HepG2 (cell line): ENCODE measurements at regions not wholly inside any gene's neighbourhood (a gene's known extent, or its start where the extent isn't known, plus 50 kb on each side); places are given as distances from the start of the nearest gene placed in this dataset.
A peak's percentile ranks its signal among the peaks of the same experiment; 100 is the strongest.

Source experiments
- ATAC-seq: fragments of 200-7000 bp; cut with Tn5 transposase; 3 replicates; pipeline ENCODE4 v1.9.1; 2020; ENCODE audit warnings: mild to moderate bottlenecking, moderate library complexity
- BruUV-seq: library from RNA; stranded (reverse); fragments of 400-500 nt; replicated peaks from 2 replicates; lab custom pipeline; 2021; lab: Mats Ljungman, UMichigan
- CTCF ChIA-PET: fragments of 300-600 bp; formaldehyde crosslinking; extraction: SDS; loops from one replicate; lab custom pipeline; 2021; ENCODE audit warnings: low total read pairs, inconsistent platforms, low intra/inter-chr PET ratio; lab: Yijun Ruan, JAX
- POLR2A ChIA-PET: fragments of 350-600 bp; sonication (Branson Sonifier 250); formaldehyde crosslinking; loops from one replicate; lab custom pipeline; 2020; ENCODE audit warnings: antibody characterized with exemption, inconsistent platforms; lab: Yijun Ruan, JAX
- DNase-seq: peaks from one replicate; pipeline ENCODE4 v3.0.0-alpha.2; 2015; ENCODE audit warnings: low spot score
- FAIRE-seq: peaks from 3 replicates; lab custom pipeline; 2011; peaks lifted over from hg19 to GRCh38; lab: Jason Lieb, UNC
- H2AFZ ChIP-seq: one replicate; pipeline ENCODE4 v1.6.1; 2011; ENCODE audit warnings: low read length, inconsistent platforms
- H3K27ac ChIP-seq: fragments of 300-600 bp; 3 replicates; pipeline ENCODE4 v1.8.0; 2011; ENCODE audit warnings: mixed run types, mild to moderate bottlenecking, mixed read lengths, low read length, inconsistent platforms; ENCODE audit not compliant: insufficient read depth; ENCODE audit errors: extremely low read length
- H3K27me3 ChIP-seq, 2 experiments: fragments of 200-600 bp in 1 of 2; 2 replicates in 1 of 2; 3 replicates in 1 of 2; pipeline versions ENCODE4 v1.6.0 to v1.8.0; 2011; ENCODE audit warnings: low read length in 2 of 2, mild to moderate bottlenecking in 2 of 2, moderate library complexity in 2 of 2, inconsistent platforms in 1 of 2; ENCODE audit not compliant: insufficient read depth in 2 of 2, control insufficient read depth in 1 of 2
- H3K36me3 ChIP-seq, 2 experiments: fragments of 200-600 bp in 1 of 2; replicated peaks in 1 of 2; 2 replicates in 1 of 2; 3 replicates in 1 of 2; pipeline versions ENCODE4 v1.5.1 to v1.8.0; 2011; ENCODE audit warnings: low read length in 2 of 2, inconsistent platforms in 1 of 2; ENCODE audit not compliant: insufficient read depth in 2 of 2, control insufficient read depth in 1 of 2
- H3K4me1 ChIP-seq: 2 replicates; pipeline ENCODE4 v1.5.1; 2012; ENCODE audit warnings: low read length, inconsistent platforms; ENCODE audit not compliant: insufficient read depth
- H3K4me2 ChIP-seq: 2 replicates; pipeline ENCODE4 v1.6.0; 2011; ENCODE audit warnings: low read depth, low read length, inconsistent platforms
- H3K4me3 ChIP-seq, 3 experiments: fragments of 200-600 bp in 1 of 3; sonication (generic), shearing (Covaris generic) in 1 of 3; replicated peaks in 1 of 3; 2 replicates each; pipeline ENCODE4 v1.5.1; 2011 to 2016; ENCODE audit warnings: low read length in 3 of 3, inconsistent platforms in 2 of 3, low read depth in 2 of 3, mild to moderate bottlenecking in 2 of 3, control low read depth in 1 of 3, mixed read lengths in 1 of 3; ENCODE audit not compliant: insufficient read depth in 1 of 3
- H3K79me2 ChIP-seq: one replicate; pipeline ENCODE4 v1.6.1; 2011; ENCODE audit warnings: low read length, inconsistent platforms; ENCODE audit not compliant: insufficient read depth
- H3K9ac ChIP-seq: 2 replicates; pipeline ENCODE4 v1.6.0; 2011; ENCODE audit warnings: mild to moderate bottlenecking, low read depth, low read length, inconsistent platforms; ENCODE audit not compliant: insufficient read depth
- H3K9me3 ChIP-seq: 2 replicates; pipeline ENCODE4 v1.5.1; 2012; ENCODE audit warnings: mild to moderate bottlenecking, low read length
- H4K20me1 ChIP-seq: 2 replicates; pipeline ENCODE4 v1.6.0; 2011; ENCODE audit warnings: inconsistent platforms, mild to moderate bottlenecking, low read length, moderate library complexity; ENCODE audit not compliant: insufficient read depth
- SMC3 ChIP-seq: IDR thresholded peaks from 2 replicates; pipeline ENCODE4 v1.6.1; 2011; ENCODE audit warnings: low read length, improper control_type of control experiment
- STAG1 ChIP-seq: sonication (generic); formaldehyde crosslinking; IDR thresholded peaks from 2 replicates; pipeline ENCODE4 v1.4.0; 2020; ENCODE audit warnings: missing genetic modification reagents
- ZFP1 ChIP-seq: IDR thresholded peaks from 2 replicates; pipeline ENCODE4 v1.6.1; 2016
- ZNF580 ChIP-seq: IDR thresholded peaks from 2 replicates; pipeline ENCODE4 v1.6.1; 2016; ENCODE audit warnings: low read depth, borderline replicate concordance
- WGBS: methylation state at CpG from one replicate; pipeline ENCODE4 v1.1.6; 2017; ENCODE audit warnings: low lambda C conversion rate; 5-methylcytosine and 5-hydroxymethylcytosine counted together
- in situ Hi-C: cut with HindIII; loops from 2 replicates; pipeline ENCODE4 v1.10.0; 2017; ENCODE audit warnings: low pct_unique_long_range_greater_than_20kb; ENCODE audit not compliant: extremely low pct_ligation_motif_present
- intact Hi-C: fragments of 100-400 bp; cut with micrococcal nuclease; formaldehyde crosslinking; loops from one replicate; pipeline ENCODE4 v1.10.0; 2022; ENCODE audit not compliant: unreplicated experiment
- TF ChIP-seq, protein P1 (sequence below): sonication (generic); formaldehyde crosslinking; IDR thresholded peaks from 2 replicates; pipeline ENCODE4 v1.4.0; 2020; ENCODE audit warnings: missing genetic modification reagents
- TF ChIP-seq, protein P2 (sequence below): sonication (generic); formaldehyde crosslinking; IDR thresholded peaks from 2 replicates; pipeline ENCODE4 v1.5.0; 2020; ENCODE audit warnings: mild to moderate bottlenecking, missing genetic modification reagents, moderate library complexity

DNA sequence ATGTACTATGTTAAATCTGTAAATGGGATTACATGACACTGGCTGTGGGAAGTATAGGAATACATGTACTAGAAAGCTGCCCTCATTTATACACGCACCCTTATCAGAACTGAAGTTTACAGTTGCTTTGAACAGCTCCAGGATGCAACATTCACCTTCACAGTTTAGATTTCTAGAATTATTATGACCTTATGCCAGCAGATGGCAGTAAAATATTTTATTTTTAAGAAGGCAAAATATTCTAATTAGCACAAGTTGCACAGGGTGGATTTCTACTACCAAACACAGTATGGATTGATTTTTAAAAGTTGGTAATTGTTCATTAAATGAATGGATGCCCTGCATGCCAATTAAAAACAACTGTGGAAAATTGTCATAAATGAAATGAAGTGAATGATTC, 670.4 kb downstream of the KCNJ3 start:
- FAIRE-seq (no peak), ATAC-seq (peak; percentile 44; the same call in 2 of the 3 replicates), DNase-seq (peak; percentile 12)
- BruUV-seq = no TSS peak
- no peaks in the 10 kb centered on the region for H3K79me2 ChIP-seq
- in situ Hi-C loops = no loop called here
- H4K20me1 ChIP-seq = no peaks in the 10 kb centered on the region
- no peak overlapping the region for H3K4me2 ChIP-seq
- intact Hi-C loops = loop anchor here (1.0 to 2.0 kb wide), 5 partner anchors 448 to 1826 kb away; no protein-coding TSS in a partner anchor
- H3K27ac ChIP-seq = no peak overlapping the region
- peak; percentile 39 for TF ChIP-seq STAG1 (CRISPR knock-in tag)
- TF ChIP-seq, protein P1, sequence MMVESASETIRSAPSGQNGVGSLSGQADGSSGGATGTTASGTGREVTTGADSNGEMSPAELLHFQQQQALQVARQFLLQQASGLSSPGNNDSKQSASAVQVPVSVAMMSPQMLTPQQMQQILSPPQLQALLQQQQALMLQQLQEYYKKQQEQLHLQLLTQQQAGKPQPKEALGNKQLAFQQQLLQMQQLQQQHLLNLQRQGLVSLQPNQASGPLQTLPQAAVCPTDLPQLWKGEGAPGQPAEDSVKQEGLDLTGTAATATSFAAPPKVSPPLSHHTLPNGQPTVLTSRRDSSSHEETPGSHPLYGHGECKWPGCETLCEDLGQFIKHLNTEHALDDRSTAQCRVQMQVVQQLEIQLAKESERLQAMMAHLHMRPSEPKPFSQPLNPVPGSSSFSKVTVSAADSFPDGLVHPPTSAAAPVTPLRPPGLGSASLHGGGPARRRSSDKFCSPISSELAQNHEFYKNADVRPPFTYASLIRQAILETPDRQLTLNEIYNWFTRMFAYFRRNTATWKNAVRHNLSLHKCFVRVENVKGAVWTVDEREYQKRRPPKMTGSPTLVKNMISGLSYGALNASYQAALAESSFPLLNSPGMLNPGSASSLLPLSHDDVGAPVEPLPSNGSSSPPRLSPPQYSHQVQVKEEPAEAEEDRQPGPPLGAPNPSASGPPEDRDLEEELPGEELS (CRISPR knock-in tag) = no peak
- no peak for TF ChIP-seq ZFP1
- 0 out of 2 replicates have a peak, but pooled peaks have one; percentile 8 for TF ChIP-seq SMC3
- TF ChIP-seq ZNF580 (CRISPR knock-in tag) = no peak
- TF ChIP-seq, protein P2, sequence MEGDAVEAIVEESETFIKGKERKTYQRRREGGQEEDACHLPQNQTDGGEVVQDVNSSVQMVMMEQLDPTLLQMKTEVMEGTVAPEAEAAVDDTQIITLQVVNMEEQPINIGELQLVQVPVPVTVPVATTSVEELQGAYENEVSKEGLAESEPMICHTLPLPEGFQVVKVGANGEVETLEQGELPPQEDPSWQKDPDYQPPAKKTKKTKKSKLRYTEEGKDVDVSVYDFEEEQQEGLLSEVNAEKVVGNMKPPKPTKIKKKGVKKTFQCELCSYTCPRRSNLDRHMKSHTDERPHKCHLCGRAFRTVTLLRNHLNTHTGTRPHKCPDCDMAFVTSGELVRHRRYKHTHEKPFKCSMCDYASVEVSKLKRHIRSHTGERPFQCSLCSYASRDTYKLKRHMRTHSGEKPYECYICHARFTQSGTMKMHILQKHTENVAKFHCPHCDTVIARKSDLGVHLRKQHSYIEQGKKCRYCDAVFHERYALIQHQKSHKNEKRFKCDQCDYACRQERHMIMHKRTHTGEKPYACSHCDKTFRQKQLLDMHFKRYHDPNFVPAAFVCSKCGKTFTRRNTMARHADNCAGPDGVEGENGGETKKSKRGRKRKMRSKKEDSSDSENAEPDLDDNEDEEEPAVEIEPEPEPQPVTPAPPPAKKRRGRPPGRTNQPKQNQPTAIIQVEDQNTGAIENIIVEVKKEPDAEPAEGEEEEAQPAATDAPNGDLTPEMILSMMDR (CRISPR knock-in tag) = peak; percentile 33; the same call in 1 of the 2 replicates
- 0% methylated on average over 1 of the region's 1 CpG for WGBS
- H3K4me1 ChIP-seq = no peaks in the 10 kb centered on the region
- ChIA-PET POLR2A (no interaction called here), CTCF (interaction anchor here (1.3 kb wide), 2 partner anchors 1221 to 1825 kb away, joined by 5 to 7 read pairs; no protein-coding TSS in a partner anchor)
- no peaks in the 10 kb centered on the region for H3K36me3 ChIP-seq
- H3K9me3 ChIP-seq = no peaks in the 10 kb centered on the region
- H2AFZ ChIP-seq = no peak overlapping the region
- no peak overlapping the region for H3K9ac ChIP-seq
- H3K4me3 ChIP-seq = no peak overlapping the region
- H3K27me3 ChIP-seq = no peaks in the 10 kb centered on the region
